GM23338 (cell line): ENCODE measurements at regions not wholly inside any gene's neighbourhood (a gene's known extent, or its start where the extent isn't known, plus 50 kb on each side); places are given as distances from the start of the nearest gene placed in this dataset.

Experiments used
- ATAC-seq: fragments of 200-7000 bp; cut with Tn5 transposase; 3 replicates; pipeline ENCODE4 v1.9.1; 2020
- DNase-seq: peaks from one replicate; pipeline ENCODE4 v3.0.0-alpha.2; 2015; ENCODE audit warnings: low spot score
- H2AFZ ChIP-seq: fragments of 200-600 bp; sonication (generic); 2 replicates; pipeline ENCODE4 v1.8.0; 2016; ENCODE audit warnings: antibody characterized with exemption, mild to moderate bottlenecking, moderate library complexity
- H3F3A ChIP-seq: fragments of 200-600 bp; sonication (generic); replicated peaks from 2 replicates; pipeline ENCODE4 v1.8.0; 2017; ENCODE audit warnings: antibody characterized with exemption, mixed run types, low read depth
- H3K27ac ChIP-seq: fragments of 200-600 bp; sonication (generic); 2 replicates; pipeline ENCODE4 v1.6.1; 2016; ENCODE audit warnings: low read depth
- H3K27me3 ChIP-seq: fragments of 200-600 bp; sonication (generic); 2 replicates; pipeline ENCODE4 v1.8.0; 2016; ENCODE audit warnings: mild to moderate bottlenecking, mixed run types, moderate library complexity; ENCODE audit not compliant: insufficient read depth
- H3K36me3 ChIP-seq: fragments of 200-600 bp; sonication (generic); 2 replicates; pipeline ENCODE4 v1.8.0; 2016; ENCODE audit warnings: mild to moderate bottlenecking; ENCODE audit not compliant: insufficient read depth
- H3K4me1 ChIP-seq: fragments of 200-600 bp; sonication (generic); 2 replicates; pipeline ENCODE4 v1.8.0; 2016; ENCODE audit warnings: mild to moderate bottlenecking, moderate library complexity; ENCODE audit not compliant: insufficient read depth
- H3K4me2 ChIP-seq: fragments of 200-600 bp; sonication (generic); 2 replicates; pipeline ENCODE4 v1.7.1; 2017; ENCODE audit warnings: mixed run types
- H3K4me3 ChIP-seq: fragments of 200-600 bp; sonication (generic); 2 replicates; pipeline ENCODE4 v1.6.1; 2016; ENCODE audit warnings: mixed run types
- H3K79me2 ChIP-seq: fragments of 200-600 bp; sonication (generic); replicated peaks from 2 replicates; pipeline ENCODE4 v1.8.0; 2017; ENCODE audit warnings: mild to moderate bottlenecking; ENCODE audit not compliant: insufficient read depth
- H3K9me2 ChIP-seq: fragments of 200-600 bp; sonication (generic); 2 replicates; pipeline ENCODE4 v1.8.0; 2017; ENCODE audit not compliant: insufficient read depth
- H4K20me1 ChIP-seq: fragments of 200-600 bp; sonication (generic); replicated peaks from 2 replicates; pipeline ENCODE4 v1.8.0; 2017; ENCODE audit warnings: mild to moderate bottlenecking; ENCODE audit not compliant: insufficient read depth
- H3K27ac Mint-ChIP-seq: 2 replicates; pipeline ENCODE4 v1.8.0; 2020; ENCODE audit warnings: inconsistent platforms, mild to moderate bottlenecking, moderate library complexity, mixed read lengths
- H3K27me3 Mint-ChIP-seq: 3 replicates; pipeline ENCODE4 v1.8.0; 2022; ENCODE audit warnings: low read depth, mild to moderate bottlenecking, moderate library complexity, mixed read lengths, inconsistent platforms; ENCODE audit not compliant: insufficient read depth, poor library complexity
- H3K36me3 Mint-ChIP-seq: 3 replicates; pipeline ENCODE4 v1.8.0; 2021; ENCODE audit warnings: low read depth, mild to moderate bottlenecking, inconsistent platforms, moderate library complexity, mixed read lengths
- H3K4me1 Mint-ChIP-seq: 3 replicates; pipeline ENCODE4 v1.8.0; 2020; ENCODE audit warnings: mild to moderate bottlenecking, inconsistent platforms, mixed read lengths
- H3K4me3 Mint-ChIP-seq: 3 replicates; pipeline ENCODE4 v1.8.0; 2021; ENCODE audit warnings: moderate library complexity, mild to moderate bottlenecking, inconsistent platforms, mixed read lengths
- H3K9me3 Mint-ChIP-seq: 3 replicates; pipeline ENCODE4 v1.8.0; 2020; ENCODE audit warnings: moderate library complexity, mild to moderate bottlenecking, inconsistent platforms, mixed read lengths
- CREB1 ChIP-seq: fragments of 250-450 bp; sonication (Bioruptor Pico); IDR thresholded peaks from 2 replicates; pipeline ENCODE4 v1.5.0; 2020; ENCODE audit warnings: low read depth, mild to moderate bottlenecking, moderate library complexity
- EZH2 ChIP-seq: fragments of 200-600 bp; sonication (generic); IDR thresholded peaks from one replicate; pipeline ENCODE4 v1.8.0; 2017; ENCODE audit warnings: antibody characterized with exemption, mild to moderate bottlenecking, low read depth; ENCODE audit not compliant: unreplicated experiment
- NANOG ChIP-seq: IDR thresholded peaks from 2 replicates; pipeline ENCODE4 v1.6.1; 2016; ENCODE audit warnings: antibody characterized with exemption, borderline replicate concordance
- POLR2AphosphoS5 ChIP-seq: IDR thresholded peaks from 2 replicates; pipeline ENCODE4 v1.6.1; 2016; ENCODE audit warnings: antibody characterized with exemption, low read depth
- STAT1 ChIP-seq: IDR thresholded peaks from one replicate; pipeline ENCODE4 v1.6.1; 2016; ENCODE audit warnings: antibody characterized with exemption; ENCODE audit not compliant: unreplicated experiment
- ZNF114 ChIP-seq: fragments of 250-450 bp; sonication (Bioruptor Pico); IDR thresholded peaks from 2 replicates; pipeline ENCODE4 v1.5.0; 2020; ENCODE audit warnings: mild to moderate bottlenecking, moderate library complexity
- ZNF331 ChIP-seq: fragments of 250-450 bp; sonication (Bioruptor Pico); IDR thresholded peaks from 2 replicates; pipeline ENCODE4 v1.5.0; 2020; ENCODE audit warnings: low read depth, mild to moderate bottlenecking, moderate library complexity
- ZNF462 ChIP-seq: fragments of 250-450 bp; sonication (Bioruptor Pico); IDR thresholded peaks from 2 replicates; pipeline ENCODE4 v1.5.0; 2020; ENCODE audit warnings: mild to moderate bottlenecking, moderate library complexity

GRCh38 chr19:28003543-28003942 is 1209.4 kb downstream of the UQCRFS1 start:
- no peaks in the 10 kb centered on the region for H3K79me2 ChIP-seq
- H3K4me1 ChIP-seq = no peaks in the 10 kb centered on the region
- Mint-ChIP-seq H3K27me3 (peaks cover 3% of the 10 kb centered on the region), H3K27ac (no peak overlapping the region), H3K9me3 (peaks cover 15% of the 10 kb centered on the region; the same call in 2 of the 3 replicates), H3K4me1 (no peaks in the 10 kb centered on the region), H3K4me3 (no peak overlapping the region), H3K36me3 (peaks cover 8% of the 10 kb centered on the region)
- no peak overlapping the region for H3K27ac ChIP-seq
- H4K20me1 ChIP-seq = no peaks in the 10 kb centered on the region
- H3K27me3 ChIP-seq = no peaks in the 10 kb centered on the region
- H3F3A ChIP-seq = no peaks in the 10 kb centered on the region
- H3K4me2 ChIP-seq = no peak overlapping the region
- TF ChIP-seq POLR2AphosphoS5 = no peak
- no peak for TF ChIP-seq STAT1
- H3K4me3 ChIP-seq = no peak overlapping the region
- peaks cover 20% of the 10 kb centered on the region for H3K9me2 ChIP-seq
- DNase-seq (no peak), ATAC-seq (no peak)
- no peaks in the 10 kb centered on the region for H3K36me3 ChIP-seq
- H2AFZ ChIP-seq = no peak overlapping the region

- no peak for DNase-seq
- no peak for TF ChIP-seq NANOG
- no peak for TF ChIP-seq ZNF114 (CRISPR knock-in tag)
- TF ChIP-seq CREB1 (CRISPR knock-in tag) = no peak
Observed at GRCh38 chr19:27997069-27997468, 1215.9 kb downstream of the UQCRFS1 start.

GRCh38 chr19:27993619-27994570 is 1219.1 kb downstream of the UQCRFS1 start:
- Mint-ChIP-seq H3K4me3 (no peak overlapping the region), H3K27ac (no peak overlapping the region), H3K36me3 (no peaks in the 10 kb centered on the region), H3K9me3 (peaks cover 6% of the 10 kb centered on the region; the same call in 1 of the 3 replicates), H3K27me3 (no peaks in the 10 kb centered on the region), H3K4me1 (no peaks in the 10 kb centered on the region)
- H3K27ac ChIP-seq = no peak overlapping the region
- no peak overlapping the region for H3K4me2 ChIP-seq
- H3K27me3 ChIP-seq = no peaks in the 10 kb centered on the region
- no peaks in the 10 kb centered on the region for H3K9me2 ChIP-seq
- no peak overlapping the region for H3K4me3 ChIP-seq
- no peak overlapping the region for H2AFZ ChIP-seq
- no peaks in the 10 kb centered on the region for H3K36me3 ChIP-seq
- H3K4me1 ChIP-seq = no peaks in the 10 kb centered on the region
- no peaks in the 10 kb centered on the region for H3K79me2 ChIP-seq
- DNase-seq = no peak
- no peaks in the 10 kb centered on the region for H3F3A ChIP-seq
- H4K20me1 ChIP-seq = no peaks in the 10 kb centered on the region
- ATAC-seq = no peak
- TF ChIP-seq ZNF114 (CRISPR knock-in tag) (no peak), CREB1 (CRISPR knock-in tag) (no peak), ZNF462 (CRISPR knock-in tag) (no peak), POLR2AphosphoS5 (no peak), EZH2 (no peak), ZNF331 (CRISPR knock-in tag) (no peak), NANOG (no peak)

More at GRCh38 chr19:27997069-27997468, 1215.9 kb downstream of the UQCRFS1 start:
- H3K9me2 ChIP-seq = peaks cover 16% of the 10 kb centered on the region
- no peaks in the 10 kb centered on the region for H3F3A ChIP-seq
- no peak overlapping the region for H3K4me3 ChIP-seq
- H3K4me1 ChIP-seq = no peaks in the 10 kb centered on the region
- H3K4me1 Mint-ChIP-seq = no peaks in the 10 kb centered on the region
- H3K27me3 ChIP-seq = no peaks in the 10 kb centered on the region
- H3K27ac ChIP-seq = no peak overlapping the region
- no peaks in the 10 kb centered on the region for H3K36me3 Mint-ChIP-seq
- no peak overlapping the region for H3K4me2 ChIP-seq
- H3K79me2 ChIP-seq = no peaks in the 10 kb centered on the region
- H3K9me3 Mint-ChIP-seq = peaks cover 16% of the 10 kb centered on the region; the same call in 2 of the 3 replicates
- H3K4me3 Mint-ChIP-seq = no peak overlapping the region
- no peaks in the 10 kb centered on the region for H4K20me1 ChIP-seq
- no peaks in the 10 kb centered on the region for H3K36me3 ChIP-seq
- ATAC-seq = no peak
- H2AFZ ChIP-seq = no peak overlapping the region
- peaks cover 1% of the 10 kb centered on the region for H3K27me3 Mint-ChIP-seq
- no peak overlapping the region for H3K27ac Mint-ChIP-seq
